CD4-positive, alpha-beta T cell (primary cell): ENCODE measurements at regions not wholly inside any gene's neighbourhood (a gene's known extent, or its start where the extent isn't known, plus 50 kb on each side); places are given as distances from the start of the nearest gene placed in this dataset.

Experiments
- ATAC-seq: fragments of 200-7000 bp; cut with Tn5 transposase; one replicate; pipeline ENCODE4 v1.10.0; 2022; ENCODE audit warnings: mild to moderate bottlenecking; ENCODE audit not compliant: poor library complexity
- CTCF ChIA-PET: fragments of 350-600 bp; sonication (Branson Sonifier 250); formaldehyde crosslinking; loops from one replicate; lab custom pipeline; 2021; ENCODE audit warnings: antibody characterized with exemption, inconsistent platforms; lab: Charles Lee
- POLR2A ChIA-PET: fragments of 350-600 bp; sonication (Branson Sonifier 250); formaldehyde crosslinking; loops from one replicate; lab custom pipeline; 2021; ENCODE audit warnings: antibody characterized with exemption, inconsistent platforms; lab: Charles Lee
- DNase-seq, 14 experiments: peaks; one replicate each; pipeline ENCODE4 v3.0.0-alpha.2; 2013 to 2020; ENCODE audit warnings: mixed read lengths in 2 of 14
- H3K27ac ChIP-seq, 2 donors: one replicate each; pipeline versions ENCODE4 v1.5.1 to v1.7.0; 2013; ENCODE audit warnings: low read length in 2 of 2, low read depth in 1 of 2, mild to moderate bottlenecking in 1 of 2
- H3K27me3 ChIP-seq, 2 experiments: 1 replicate in 1 of 2; 2 replicates in 1 of 2; pipeline versions ENCODE4 v1.6.1 to v1.7.0; 2013; ENCODE audit warnings: low read length in 2 of 2, control low read depth in 1 of 2, mild to moderate bottlenecking in 1 of 2, moderate library complexity in 1 of 2; ENCODE audit not compliant: insufficient read depth in 2 of 2, control insufficient read depth in 1 of 2
- H3K36me3 ChIP-seq: one replicate; pipeline ENCODE4 v1.6.1; 2013; ENCODE audit warnings: low read length, control low read depth; ENCODE audit not compliant: insufficient read depth
- H3K4me1 ChIP-seq: one replicate; pipeline ENCODE4 v1.6.1; 2013; ENCODE audit warnings: low read length, control low read depth; ENCODE audit not compliant: insufficient read depth
- H3K4me3 ChIP-seq: one replicate; pipeline ENCODE4 v1.5.1; 2013; ENCODE audit warnings: mild to moderate bottlenecking, low read length, moderate library complexity
- H3K9me3 ChIP-seq, 2 experiments: 1 replicate in 1 of 2; 2 replicates in 1 of 2; pipeline versions ENCODE4 v1.6.1 to v1.7.0; 2013; ENCODE audit warnings: low read length in 2 of 2, mild to moderate bottlenecking in 2 of 2, control low read depth in 1 of 2, moderate library complexity in 1 of 2; ENCODE audit not compliant: control insufficient read depth in 1 of 2, insufficient read depth in 1 of 2
- H3K27ac Mint-ChIP-seq: one replicate; pipeline ENCODE4 v1.8.0; 2020; ENCODE audit warnings: mixed read lengths
- H3K27me3 Mint-ChIP-seq: one replicate; pipeline ENCODE4 v1.8.0; 2021; ENCODE audit warnings: mixed read lengths
- H3K36me3 Mint-ChIP-seq: one replicate; pipeline ENCODE4 v1.8.0; 2021; ENCODE audit warnings: low read depth, mixed read lengths
- H3K4me1 Mint-ChIP-seq: one replicate; pipeline ENCODE4 v1.8.0; 2021; ENCODE audit warnings: low read depth, mixed read lengths
- H3K4me3 Mint-ChIP-seq: one replicate; pipeline ENCODE4 v1.8.0; 2020; ENCODE audit warnings: mild to moderate bottlenecking, mixed read lengths
- H3K9me3 Mint-ChIP-seq: one replicate; pipeline ENCODE4 v1.8.0; 2020; ENCODE audit warnings: mixed read lengths
- CTCF ChIP-seq: fragments of 200-600 bp; IDR thresholded peaks from one replicate; pipeline ENCODE4 v1.8.0; 2022; ENCODE audit warnings: antibody characterized with exemption, mild to moderate bottlenecking
- intact Hi-C, 2 experiments: fragments of 100-400 bp; cut with DNase I in 1 of 2; cut with micrococcal nuclease in 1 of 2; formaldehyde crosslinking; loops; one replicate each; pipeline versions ENCODE4 v1.15.1 to v1.9.0; 2023 to 2025; cut with DNase I, micrococcal nuclease

DNA sequence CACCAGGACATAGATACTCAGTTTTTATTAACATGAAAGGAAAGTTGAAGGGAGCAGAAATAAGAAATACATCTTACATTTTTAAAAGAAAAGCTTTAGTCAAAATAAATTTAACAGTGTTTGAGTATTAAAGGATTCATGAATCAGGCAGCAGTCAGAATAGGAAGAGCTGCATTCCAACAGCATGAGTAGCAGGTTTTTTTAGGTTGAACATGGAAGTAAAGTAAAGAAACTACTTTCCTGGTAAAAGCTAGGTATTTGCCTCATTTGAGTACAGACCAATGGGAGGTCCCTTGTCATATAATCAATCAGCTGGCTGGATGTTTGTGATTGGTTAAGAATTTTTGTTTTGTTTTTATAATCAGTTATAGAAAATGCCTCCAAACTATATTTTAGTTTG, 645.9 kb upstream of the INTU start:
- no peaks in the 10 kb centered on the region for H3K4me1 Mint-ChIP-seq

DNA sequence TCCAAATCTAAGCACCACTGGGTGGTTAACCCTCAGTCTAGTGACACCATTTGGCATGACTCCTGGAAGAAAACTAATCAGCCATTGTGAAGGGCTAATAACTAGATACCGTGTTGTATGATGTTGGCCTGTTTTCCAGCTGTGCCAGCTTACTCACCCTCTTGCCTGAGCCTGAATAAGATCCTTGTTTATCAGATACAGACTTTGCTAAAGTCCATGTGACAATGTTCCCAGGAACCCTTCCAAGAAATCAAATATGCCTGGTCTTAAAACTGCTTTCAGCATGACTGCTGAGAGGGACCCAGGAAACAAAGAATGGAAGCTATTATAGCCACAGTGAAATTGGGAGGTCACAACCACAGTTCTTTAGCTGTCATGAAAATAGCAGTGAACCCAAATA, 640.8 kb upstream of the INTU start:
- TF ChIP-seq CTCF: no peak
- POLR2A ChIA-PET: no interaction called here
- no peaks in the 10 kb centered on the region for H3K27me3 Mint-ChIP-seq
- no peak overlapping the region for H3K4me3 Mint-ChIP-seq
- H3K27ac ChIP-seq: no peak overlapping the region
- no peaks in the 10 kb centered on the region for H3K27me3 ChIP-seq
- CTCF ChIA-PET: no interaction called here
- no peak overlapping the region for H3K4me3 ChIP-seq
- no peaks in the 10 kb centered on the region for H3K36me3 Mint-ChIP-seq
- no peaks in the 10 kb centered on the region for H3K4me1 Mint-ChIP-seq
- no peaks in the 10 kb centered on the region for H3K4me1 ChIP-seq
- no peak overlapping the region for H3K27ac Mint-ChIP-seq
- H3K9me3 ChIP-seq: peaks cover 0 to 6% of the 10 kb centered on the region in 2 experiments
- H3K36me3 ChIP-seq: no peaks in the 10 kb centered on the region
- H3K9me3 Mint-ChIP-seq: peaks cover 4% of the 10 kb centered on the region
- DNase-seq: no peak
- ATAC-seq: no peak
- intact Hi-C loops: no loop called here

More for the DNA sequence above, 645.9 kb upstream of the INTU start:
- H3K36me3 ChIP-seq: no peaks in the 10 kb centered on the region
- Mint-ChIP-seq H3K36me3 (no peaks in the 10 kb centered on the region), H3K4me3 (no peak overlapping the region), H3K9me3 (peaks cover 11% of the 10 kb centered on the region), H3K27me3 (no peaks in the 10 kb centered on the region), H3K27ac (no peak overlapping the region)
- ATAC-seq: no peak
- H3K9me3 ChIP-seq: peaks cover 0 to 6% of the 10 kb centered on the region in 2 experiments
- TF ChIP-seq CTCF: no peak
- intact Hi-C loops: no loop called here
- no peaks in the 10 kb centered on the region for H3K4me1 ChIP-seq
- POLR2A ChIA-PET: no interaction called here
- no peak overlapping the region for H3K4me3 ChIP-seq
- no peak for DNase-seq
- CTCF ChIA-PET: no interaction called here
- H3K27ac ChIP-seq: no peak overlapping the region
- no peaks in the 10 kb centered on the region for H3K27me3 ChIP-seq

DNA sequence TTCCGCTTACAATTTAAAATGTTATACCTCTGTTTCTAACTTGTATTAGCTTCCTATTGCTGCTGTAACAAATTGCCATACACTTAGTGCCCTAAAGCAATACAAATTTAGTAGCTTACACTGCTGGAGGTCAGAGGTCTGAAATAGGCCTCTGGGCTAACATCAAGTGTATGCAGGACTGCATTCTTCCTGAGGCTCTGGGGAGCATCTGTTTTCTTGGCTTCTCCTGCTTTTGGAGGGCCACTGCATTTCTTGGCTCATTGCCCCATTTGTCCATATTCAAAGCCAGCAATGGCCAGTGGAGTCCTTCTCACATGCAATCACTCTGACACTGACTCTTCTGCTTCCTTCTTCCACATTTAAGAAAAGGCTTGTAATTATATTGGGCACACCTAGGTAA, 639.8 kb upstream of the INTU start:
- H3K27ac ChIP-seq: no peak overlapping the region
- Mint-ChIP-seq H3K36me3 (no peaks in the 10 kb centered on the region), H3K4me1 (no peaks in the 10 kb centered on the region), H3K4me3 (no peak overlapping the region), H3K27me3 (no peaks in the 10 kb centered on the region), H3K27ac (no peak overlapping the region), H3K9me3 (peaks cover 4% of the 10 kb centered on the region)
- TF ChIP-seq CTCF: no peak
- ChIA-PET POLR2A (no interaction called here), CTCF (no interaction called here)
- H3K27me3 ChIP-seq: no peaks in the 10 kb centered on the region
- no peaks in the 10 kb centered on the region for H3K36me3 ChIP-seq
- H3K4me3 ChIP-seq: no peak overlapping the region
- peaks cover 0 to 6% of the 10 kb centered on the region in 2 experiments for H3K9me3 ChIP-seq
- intact Hi-C loops: no loop called here
- no peaks in the 10 kb centered on the region for H3K4me1 ChIP-seq
- no peak for ATAC-seq
- DNase-seq: no peak
